H1 (cell line): ENCODE measurements at regions not wholly inside any gene's neighbourhood (a gene's known extent, or its start where the extent isn't known, plus 50 kb on each side); places are given as distances from the start of the nearest gene placed in this dataset.

Experiments
- CTCF ChIA-PET: fragments of 300-600 bp; sonication (Branson Sonifier 250); formaldehyde crosslinking; loops from one replicate; lab custom pipeline; 2021; ENCODE audit not compliant: partially characterized antibody; lab: Charles Lee
- POLR2A ChIA-PET: fragments of 300-600 bp; sonication (Branson Sonifier 250); formaldehyde crosslinking; loops from one replicate; lab custom pipeline; 2021; ENCODE audit warnings: inconsistent platforms; ENCODE audit not compliant: partially characterized antibody; lab: Charles Lee
- DNase-seq, 2 experiments: peaks; one replicate each; pipeline versions ENCODE4 v3.0.0 to v3.0.0-alpha.2; 2010 to 2022; ENCODE audit warnings: low spot score in 2 of 2, low read depth in 1 of 2, mixed read lengths in 1 of 2
- FAIRE-seq: peaks from 2 replicates; lab custom pipeline; 2011; peaks lifted over from hg19 to GRCh38; lab: Jason Lieb, UNC
- H2AFZ ChIP-seq: 2 replicates; pipeline ENCODE4 v1.8.1; 2012; ENCODE audit warnings: low read length, inconsistent platforms
- H2AK5ac ChIP-seq: 2 replicates; pipeline ENCODE4 v1.6.1; 2013; ENCODE audit warnings: low read depth, low read length
- H2BK120ac ChIP-seq: replicated peaks from 2 replicates; pipeline ENCODE3; 2013; ENCODE audit warnings: low read depth, low read length, inconsistent platforms
- H2BK12ac ChIP-seq: 2 replicates; pipeline ENCODE4 v1.6.1; 2013; ENCODE audit warnings: low read depth, low read length
- H2BK15ac ChIP-seq: 2 replicates; pipeline ENCODE4 v1.6.1; 2013; ENCODE audit warnings: low read length
- H2BK20ac ChIP-seq: 2 replicates; pipeline ENCODE4 v1.6.1; 2013; ENCODE audit warnings: low read length
- H2BK5ac ChIP-seq: 2 replicates; pipeline ENCODE4 v1.6.1; 2013; ENCODE audit warnings: low read depth, low read length
- H3K14ac ChIP-seq: 2 replicates; pipeline ENCODE4 v1.6.1; 2013; ENCODE audit warnings: inconsistent platforms; ENCODE audit not compliant: insufficient read length
- H3K18ac ChIP-seq: 2 replicates; pipeline ENCODE4 v1.6.1; 2013; ENCODE audit warnings: low read length; ENCODE audit errors: extremely low read depth
- H3K23ac ChIP-seq: 2 replicates; pipeline ENCODE4 v1.6.1; 2013; ENCODE audit warnings: inconsistent platforms; ENCODE audit not compliant: insufficient read length
- H3K23me2 ChIP-seq: 2 replicates; pipeline ENCODE4 v1.6.1; 2013; ENCODE audit warnings: low read depth, low read length
- H3K27ac ChIP-seq: 2 replicates; pipeline ENCODE4 v1.6.1; 2011; ENCODE audit warnings: low read depth, low read length, inconsistent platforms
- H3K27me3 ChIP-seq, 4 experiments: replicated peaks in 1 of 4; 1 replicate in 1 of 4; 2 replicates in 3 of 4; pipeline versions ENCODE4 v1.6.1 to v1.8.1; 2011 to 2013; ENCODE audit warnings: low read length in 3 of 4, mild to moderate bottlenecking in 3 of 4, inconsistent platforms in 2 of 4, mixed read lengths in 2 of 4, moderate library complexity in 1 of 4; ENCODE audit not compliant: control insufficient read depth in 3 of 4, insufficient read depth in 3 of 4; ENCODE audit errors: extremely low read depth in 1 of 4
- H3K36me3 ChIP-seq, 4 experiments: 2 replicates each; pipeline versions ENCODE4 v1.6.1 to v1.8.1; 2011 to 2013; ENCODE audit warnings: mild to moderate bottlenecking in 4 of 4, low read length in 3 of 4, moderate library complexity in 2 of 4, control low read depth in 1 of 4, inconsistent platforms in 1 of 4; ENCODE audit not compliant: insufficient read depth in 4 of 4, control insufficient read depth in 2 of 4
- H3K4ac ChIP-seq: replicated peaks from 2 replicates; pipeline ENCODE3; 2013; ENCODE audit warnings: low read length, low read depth, mixed read lengths, inconsistent platforms; ENCODE audit not compliant: insufficient read length
- H3K4me1 ChIP-seq, 4 experiments: replicated peaks in 1 of 4; 1 replicate in 1 of 4; 2 replicates in 3 of 4; pipeline versions ENCODE4 v1.6.1 to v1.8.1; 2011 to 2013; ENCODE audit warnings: low read length in 3 of 4, inconsistent platforms in 2 of 4, mixed read lengths in 1 of 4; ENCODE audit not compliant: insufficient read depth in 4 of 4, control insufficient read depth in 3 of 4
- H3K4me2 ChIP-seq, 2 experiments: 2 replicates each; pipeline versions ENCODE4 v1.6.1 to v1.8.1; 2011 to 2013; ENCODE audit warnings: low read depth in 2 of 2, low read length in 2 of 2, control low read depth in 1 of 2, inconsistent platforms in 1 of 2, mild to moderate bottlenecking in 1 of 2; ENCODE audit not compliant: insufficient read depth in 1 of 2
- H3K4me3 ChIP-seq, 4 experiments: fragments of 200-600, 300-600 bp in 1 of 4; sonication (generic), shearing (Covaris generic), sonication (Bioruptor Twin) in 1 of 4; 2 replicates each; pipeline versions ENCODE4 v1.5.1 to v1.8.1; 2011 to 2016; ENCODE audit warnings: low read length in 4 of 4, low read depth in 3 of 4, control low read depth in 2 of 4, inconsistent platforms in 2 of 4, mild to moderate bottlenecking in 2 of 4, mixed read lengths in 1 of 4, moderate library complexity in 1 of 4; ENCODE audit not compliant: insufficient read depth in 2 of 4; ENCODE audit errors: extremely low read depth in 1 of 4
- H3K56ac ChIP-seq: replicated peaks from 2 replicates; pipeline ENCODE3; 2013; ENCODE audit warnings: low read depth, mild to moderate bottlenecking, mixed read lengths, low read length, inconsistent platforms; ENCODE audit not compliant: insufficient read length
- H3K79me1 ChIP-seq: 2 replicates; pipeline ENCODE4 v1.6.1; 2013; ENCODE audit warnings: low read depth, low read length, control low read depth
- H3K79me2 ChIP-seq, 2 experiments: 2 replicates each; pipeline versions ENCODE4 v1.6.1 to v1.8.1; 2012 to 2013; ENCODE audit warnings: low read length in 2 of 2, mild to moderate bottlenecking in 2 of 2, inconsistent platforms in 1 of 2; ENCODE audit not compliant: insufficient read depth in 2 of 2, control insufficient read depth in 1 of 2
- H3K9ac ChIP-seq, 4 experiments: replicated peaks in 1 of 4; 1 replicate in 1 of 4; 2 replicates in 3 of 4; pipeline versions ENCODE4 v1.6.1 to v1.8.1; 2011 to 2013; ENCODE audit warnings: low read depth in 3 of 4, low read length in 3 of 4, control low read depth in 2 of 4, mild to moderate bottlenecking in 2 of 4, moderate library complexity in 2 of 4, inconsistent platforms in 1 of 4; ENCODE audit errors: extremely low read depth in 1 of 4
- H3K9me3 ChIP-seq, 2 experiments: 2 replicates each; pipeline versions ENCODE4 v1.6.1 to v1.8.1; 2012 to 2013; ENCODE audit warnings: mild to moderate bottlenecking in 2 of 2, moderate library complexity in 2 of 2, control low read depth in 1 of 2, inconsistent platforms in 1 of 2, low read depth in 1 of 2, low read length in 1 of 2, mixed read lengths in 1 of 2; ENCODE audit not compliant: insufficient read depth in 2 of 2
- H4K20me1 ChIP-seq, 2 experiments: replicated peaks in 1 of 2; 2 replicates each; pipeline versions ENCODE3 to v1.8.1; 2011 to 2013; ENCODE audit warnings: inconsistent platforms in 2 of 2, low read length in 2 of 2, mild to moderate bottlenecking in 1 of 2; ENCODE audit not compliant: insufficient read depth in 2 of 2, control insufficient read depth in 1 of 2
- H4K5ac ChIP-seq: 2 replicates; pipeline ENCODE4 v1.6.1; 2013; ENCODE audit warnings: low read length, low read depth, mixed read lengths, inconsistent platforms; ENCODE audit not compliant: insufficient read length
- H4K8ac ChIP-seq: 2 replicates; pipeline ENCODE4 v1.8.0; 2013; ENCODE audit warnings: mild to moderate bottlenecking, moderate library complexity, low read length, inconsistent platforms; ENCODE audit not compliant: insufficient read depth; ENCODE audit errors: extremely low read depth
- H4K91ac ChIP-seq: replicated peaks from 2 replicates; pipeline ENCODE3; 2013; ENCODE audit warnings: low read length, mixed read lengths, inconsistent platforms; ENCODE audit not compliant: insufficient read length
- KDM4A ChIP-seq: IDR thresholded peaks from one replicate; pipeline ENCODE4 v1.7.1; 2012; ENCODE audit warnings: low read depth, mild to moderate bottlenecking, moderate library complexity, low read length, inconsistent platforms; ENCODE audit not compliant: severe bottlenecking
- SIRT6 ChIP-seq: IDR thresholded peaks from one replicate; pipeline ENCODE4 v1.7.1; 2012; ENCODE audit warnings: low read length, inconsistent platforms
- WGBS, 2 experiments: shearing (Covaris generic) in 1 of 2; methylation state at CpG; one replicate each; pipeline versions ENCODE4 v1.1.6 to v1.1.7; 2013 to 2015; ENCODE audit warnings: low lambda C conversion rate in 2 of 2, mixed read lengths in 2 of 2, inconsistent platforms in 1 of 2, low coverage in 1 of 2, missing lambda C conversion rate in 1 of 2; ENCODE audit not compliant: insufficient replicate concordance in 2 of 2, insufficient coverage in 1 of 2, insufficient read length in 1 of 2; ENCODE audit errors: extremely low coverage in 1 of 2, missing lambda C conversion rate in 1 of 2; 5-methylcytosine and 5-hydroxymethylcytosine counted together

DNA sequence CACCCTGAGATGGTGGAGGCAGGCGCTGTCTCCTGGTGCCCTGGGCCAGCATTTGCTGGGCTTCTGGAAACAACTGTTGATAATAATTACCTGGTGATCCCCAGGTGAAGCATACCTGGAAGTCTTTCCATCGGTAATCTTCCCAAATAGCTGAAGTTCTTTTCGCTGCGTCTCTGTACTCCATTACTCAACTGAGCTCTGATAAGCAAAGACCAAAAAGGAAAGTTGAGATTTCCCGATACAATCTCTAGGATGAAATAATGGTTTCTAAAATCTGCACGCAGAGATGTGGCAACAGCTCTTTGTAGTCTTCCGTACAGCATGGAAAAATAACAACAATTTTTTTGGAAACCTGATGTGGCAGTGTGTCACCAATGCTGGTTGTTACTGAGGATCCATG lies 226.5 kb downstream of the GATA3 start:
- H2BK5ac ChIP-seq = no peak overlapping the region
- no peak overlapping the region for H2BK15ac ChIP-seq
- no peaks in the 10 kb centered on the region for H3K4me1 ChIP-seq
- H3K56ac ChIP-seq = no peak overlapping the region
- no peak overlapping the region for H3K4ac ChIP-seq
- no peak overlapping the region for H3K27ac ChIP-seq
- no peak for TF ChIP-seq KDM4A
- no peak for TF ChIP-seq SIRT6
- no peaks in the 10 kb centered on the region for H4K20me1 ChIP-seq
- no peak overlapping the region for H2AFZ ChIP-seq
- POLR2A ChIA-PET = no interaction called here
- no peak overlapping the region for H3K4me3 ChIP-seq
- H2BK120ac ChIP-seq = no peak overlapping the region
- no peaks in the 10 kb centered on the region for H3K9me3 ChIP-seq
- H2AK5ac ChIP-seq = no peak overlapping the region
- H4K5ac ChIP-seq = no peak overlapping the region
- no peak overlapping the region for H3K18ac ChIP-seq
- H3K79me2 ChIP-seq = no peaks in the 10 kb centered on the region
- no peak overlapping the region for H3K23ac ChIP-seq
- no peak overlapping the region for H2BK12ac ChIP-seq
- no peak overlapping the region for H3K4me2 ChIP-seq
- H4K91ac ChIP-seq = no peak overlapping the region
- no peaks in the 10 kb centered on the region for H3K79me1 ChIP-seq
- H3K23me2 ChIP-seq = no peaks in the 10 kb centered on the region; the same call in 1 of the 2 replicates
- DNase-seq (no peak), FAIRE-seq (no peak)
- H3K14ac ChIP-seq = no peak overlapping the region
- 89% methylated on average over 7 of the region's 7 CpGs; no CpG with 5 or more reads in 1 of the 2 experiments for WGBS, 2 experiments
- H3K9ac ChIP-seq = no peak overlapping the region
- H4K8ac ChIP-seq = no peak overlapping the region
- CTCF ChIA-PET = interaction anchor here (0.6 to 1.3 kb wide), 2 partner anchors 16 to 51 kb away, joined by 3 to 4 read pairs; no protein-coding TSS in a partner anchor
- H3K27me3 ChIP-seq = no peaks in the 10 kb centered on the region
- H2BK20ac ChIP-seq = no peak overlapping the region
- H3K36me3 ChIP-seq = no peaks in the 10 kb centered on the region
